ENCODE measurements at regions not wholly inside any gene's neighbourhood (a gene's known extent, or its start where the extent isn't known, plus 50 kb on each side); places are given as distances from the start of the nearest gene placed in this dataset.

DNA sequence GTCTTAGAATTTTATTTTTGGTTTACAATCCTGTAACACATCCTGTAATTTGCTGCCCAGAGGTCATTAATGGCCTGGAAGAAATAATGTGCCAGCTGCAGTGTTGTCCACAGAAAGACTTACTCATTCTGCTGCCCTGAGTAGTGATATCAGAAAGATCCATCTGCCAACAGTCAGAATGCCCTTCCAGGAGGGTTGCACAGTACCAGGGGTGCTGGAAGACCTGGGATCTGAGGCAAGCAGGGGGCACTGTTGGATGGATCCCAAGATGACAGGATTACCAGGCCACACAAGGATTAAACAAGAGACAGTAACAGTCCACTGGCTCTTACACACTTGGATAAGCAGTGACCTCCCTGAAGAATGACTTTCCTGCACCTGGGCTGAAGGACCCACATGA lies 93.8 kb upstream of the TOP3B start:
- no peaks in the 10 kb centered on the region for H3K36me3 ChIP-seq (ENCODE audit: control insufficient read depth in 2 of 2, extremely low read depth in 1 of 2, insufficient read depth in 1 of 2, low read length in 1 of 2)
- ChIA-PET POLR2A (no interaction called here), CTCF (no interaction called here)
- ATAC-seq (replicated peaks in 1 of 4) (no peak), DNase-seq (no peak)
- H3K36me3 Mint-ChIP-seq = no peaks in the 10 kb centered on the region
- H3K27ac ChIP-seq (ENCODE audit: low read length) = no peak overlapping the region
- no peaks in the 10 kb centered on the region for H3K9me3 ChIP-seq
- no peaks in the 10 kb centered on the region for H3K9me3 Mint-ChIP-seq
- H3K4me3 ChIP-seq (ENCODE audit: control insufficient read depth in 1 of 2, extremely low read depth in 1 of 2, low read length in 1 of 2) = no peak overlapping the region
- H3K27me3 Mint-ChIP-seq = peaks cover 33 to 39% of the 10 kb centered on the region in 2 donors
- peaks cover 0 to 15% of the 10 kb centered on the region in 2 experiments for H3K27me3 ChIP-seq (replicated peaks in 1 of 2; ENCODE audit: control insufficient read depth in 2 of 2, extremely low read depth in 1 of 2, insufficient read depth in 2 of 2, low read length in 1 of 2)
- no peaks in the 10 kb centered on the region for H3K4me1 Mint-ChIP-seq
- H3K4me3 Mint-ChIP-seq = no peak overlapping the region
- H3K27ac Mint-ChIP-seq = no peak overlapping the region
- H3K4me1 ChIP-seq (ENCODE audit: control insufficient read depth in 1 of 2, extremely low read depth in 1 of 2, insufficient read depth in 2 of 2, low read length in 2 of 2) = no peaks in the 10 kb centered on the region

DNA sequence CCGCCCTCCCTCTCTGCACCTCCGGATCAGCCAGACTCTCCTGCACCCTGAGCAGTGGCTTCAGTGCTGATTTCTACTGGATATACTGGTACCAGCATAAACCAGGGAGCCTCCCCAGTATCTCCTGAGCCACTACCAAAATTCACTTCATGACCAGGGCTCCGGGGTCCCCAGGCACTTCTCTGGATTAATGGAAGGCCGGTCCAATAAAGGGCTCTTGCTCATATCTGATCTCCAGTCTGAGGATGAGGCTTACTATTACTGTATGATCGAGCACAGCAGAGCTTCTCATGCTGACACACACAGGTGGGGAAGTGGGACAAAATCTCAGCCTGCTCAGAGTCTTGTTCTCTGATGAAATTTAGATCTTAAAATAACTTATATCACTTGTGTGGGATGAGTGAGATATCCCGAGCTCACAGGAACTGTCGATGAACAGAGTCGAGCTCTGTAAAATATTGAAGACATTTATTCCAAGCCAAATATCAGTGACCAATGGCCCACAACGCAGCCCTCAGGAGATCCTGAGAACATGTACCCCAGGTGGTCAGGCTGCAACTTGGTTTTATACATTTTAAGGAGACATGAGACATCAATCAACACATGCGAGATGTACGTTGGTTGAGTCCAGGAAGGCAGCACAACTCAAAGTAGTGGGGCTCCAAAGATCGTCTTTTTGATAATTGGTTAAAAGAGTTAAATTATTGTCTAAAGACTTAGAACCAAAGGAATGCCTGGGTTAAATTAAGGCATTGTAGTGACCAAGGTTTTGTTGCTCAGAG lies 93.0 kb upstream of the TOP3B start:
- Histone ChIP-seq H3K36me3 (ENCODE audit: control insufficient read depth in 2 of 2, extremely low read depth in 1 of 2, insufficient read depth in 1 of 2, low read length in 1 of 2) (no peaks in the 10 kb centered on the region), H3K4me3 (ENCODE audit: control insufficient read depth in 1 of 2, extremely low read depth in 1 of 2, low read length in 1 of 2) (no peak overlapping the region), H3K27me3 (replicated peaks in 1 of 2; ENCODE audit: control insufficient read depth in 2 of 2, extremely low read depth in 1 of 2, insufficient read depth in 2 of 2, low read length in 1 of 2) (peaks cover 0 to 15% of the 10 kb centered on the region in 2 experiments), H3K27ac (ENCODE audit: low read length) (no peak overlapping the region), H3K9me3 (no peaks in the 10 kb centered on the region), H3K4me1 (ENCODE audit: control insufficient read depth in 1 of 2, extremely low read depth in 1 of 2, insufficient read depth in 2 of 2, low read length in 2 of 2) (no peaks in the 10 kb centered on the region)
- ChIA-PET CTCF (no interaction called here), POLR2A (no interaction called here)
- Mint-ChIP-seq H3K4me1 (no peaks in the 10 kb centered on the region), H3K27ac (no peak overlapping the region), H3K9me3 (no peaks in the 10 kb centered on the region), H3K36me3 (no peaks in the 10 kb centered on the region), H3K4me3 (no peak overlapping the region), H3K27me3 (peaks cover 28 to 37% of the 10 kb centered on the region in 2 donors)
- ATAC-seq (replicated peaks in 1 of 4) = no peak
- WGBS (ENCODE audit: insufficient coverage) = 81% methylated on average over 6 of the region's 12 CpGs
- no peak for DNase-seq

DNA sequence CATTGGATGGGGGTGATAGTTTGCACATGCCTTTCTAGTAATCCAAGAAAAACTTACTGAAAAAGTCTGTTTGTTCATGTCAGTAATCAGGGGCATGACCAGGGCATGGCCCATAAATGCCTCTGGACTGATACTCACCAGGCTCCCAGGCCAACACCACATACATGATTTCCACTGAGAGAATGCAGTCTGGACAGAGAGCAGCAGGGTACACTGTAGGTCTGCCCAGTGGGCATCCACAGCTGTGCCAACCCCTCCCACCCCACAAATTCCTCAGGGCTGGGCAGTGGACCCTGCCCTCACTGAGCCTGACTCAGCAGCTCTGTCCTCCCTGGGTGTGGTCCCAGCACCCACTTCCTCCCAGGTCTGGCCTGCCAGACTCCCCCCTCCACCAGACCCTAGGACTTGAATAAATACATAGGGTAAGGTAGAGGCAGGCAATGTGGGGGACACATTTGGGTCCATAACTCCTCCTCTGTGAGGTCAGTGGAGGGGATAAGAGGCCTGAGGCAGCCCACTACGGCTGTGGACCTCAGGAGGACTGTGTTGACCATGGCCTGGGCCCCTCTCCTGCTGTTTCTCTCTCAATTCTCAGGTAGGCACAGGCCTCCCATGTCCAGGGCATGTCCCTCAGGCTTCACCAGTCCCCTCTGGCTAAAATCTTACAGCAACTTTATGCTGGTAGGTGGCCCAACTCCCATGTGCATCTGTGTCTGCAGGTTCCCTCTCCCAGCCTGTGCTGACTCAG lies 92.2 kb upstream of the TOP3B start:
- Histone ChIP-seq H3K36me3 (ENCODE audit: control insufficient read depth in 2 of 2, extremely low read depth in 1 of 2, insufficient read depth in 1 of 2, low read length in 1 of 2) (no peaks in the 10 kb centered on the region), H3K9me3 (no peaks in the 10 kb centered on the region), H3K27ac (ENCODE audit: low read length) (no peak overlapping the region), H3K4me3 (ENCODE audit: control insufficient read depth in 1 of 2, extremely low read depth in 1 of 2, low read length in 1 of 2) (no peak overlapping the region), H3K27me3 (replicated peaks in 1 of 2; ENCODE audit: control insufficient read depth in 2 of 2, extremely low read depth in 1 of 2, insufficient read depth in 2 of 2, low read length in 1 of 2) (peaks cover 0 to 12% of the 10 kb centered on the region in 2 experiments), H3K4me1 (ENCODE audit: control insufficient read depth in 1 of 2, extremely low read depth in 1 of 2, insufficient read depth in 2 of 2, low read length in 2 of 2) (no peaks in the 10 kb centered on the region)
- WGBS (ENCODE audit: insufficient coverage) = 17% methylated on average over 1 of the region's 1 CpG
- ATAC-seq (replicated peaks in 1 of 4) (no peak), DNase-seq (no peak)
- CTCF ChIA-PET = no interaction called here
- POLR2A ChIA-PET = no interaction called here
- H3K36me3 Mint-ChIP-seq = no peaks in the 10 kb centered on the region
- H3K27ac Mint-ChIP-seq = no peak overlapping the region
- no peak overlapping the region for H3K4me3 Mint-ChIP-seq
- no peaks in the 10 kb centered on the region for H3K9me3 Mint-ChIP-seq
- no peaks in the 10 kb centered on the region for H3K4me1 Mint-ChIP-seq
- peaks cover 23 to 31% of the 10 kb centered on the region in 2 donors for H3K27me3 Mint-ChIP-seq

DNA sequence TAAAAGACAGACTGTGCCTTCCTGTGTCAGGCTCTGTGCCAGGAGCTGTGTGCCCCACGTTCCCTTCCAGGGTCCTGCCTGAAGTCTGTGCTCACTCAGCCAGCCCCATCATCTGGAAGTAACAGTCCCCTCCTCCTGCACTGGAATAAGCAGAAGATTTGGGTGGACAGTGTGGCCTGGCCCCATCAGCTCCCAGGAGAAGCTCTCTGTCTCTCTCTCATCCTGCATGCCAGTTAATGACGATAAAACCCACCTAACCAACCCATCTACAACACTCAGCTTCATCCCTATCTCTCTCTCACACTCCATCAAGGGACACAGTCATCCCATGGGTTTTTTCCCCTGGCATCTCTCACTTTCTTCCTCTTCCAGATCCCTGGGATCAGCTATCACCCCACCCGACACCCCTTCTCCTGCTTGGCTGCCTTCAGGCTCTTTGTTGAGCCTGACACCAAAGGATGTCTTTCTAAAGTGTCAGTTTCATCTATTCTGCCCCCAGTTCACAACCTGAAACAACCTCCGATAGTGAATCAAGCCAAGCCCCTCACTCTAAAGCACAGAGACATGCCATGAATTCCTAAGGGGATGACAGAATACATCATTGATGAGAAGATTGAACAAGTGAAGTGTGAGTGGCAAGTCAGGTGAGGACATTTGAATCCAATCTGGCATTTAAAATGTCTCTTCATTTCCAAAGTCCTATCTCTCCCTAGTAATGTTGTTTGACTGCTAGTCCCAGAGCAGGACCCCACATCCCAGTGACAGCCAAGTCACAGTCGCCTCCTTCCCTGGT lies 91.4 kb upstream of the TOP3B start:
- ChIA-PET POLR2A (no interaction called here), CTCF (no interaction called here)
- H3K9me3 Mint-ChIP-seq = no peaks in the 10 kb centered on the region
- H3K27ac ChIP-seq (ENCODE audit: low read length) = no peak overlapping the region
- H3K4me3 Mint-ChIP-seq = no peak overlapping the region
- 77% methylated on average over 2 of the region's 5 CpGs for WGBS (ENCODE audit: insufficient coverage)
- H3K36me3 ChIP-seq (ENCODE audit: control insufficient read depth in 2 of 2, extremely low read depth in 1 of 2, insufficient read depth in 1 of 2, low read length in 1 of 2) = no peaks in the 10 kb centered on the region
- peaks cover 23 to 32% of the 10 kb centered on the region in 2 donors for H3K27me3 Mint-ChIP-seq
- H3K36me3 Mint-ChIP-seq = no peaks in the 10 kb centered on the region
- H3K27me3 ChIP-seq (replicated peaks in 1 of 2; ENCODE audit: control insufficient read depth in 2 of 2, extremely low read depth in 1 of 2, insufficient read depth in 2 of 2, low read length in 1 of 2) = peaks cover 0 to 12% of the 10 kb centered on the region in 2 experiments
- H3K4me1 ChIP-seq (ENCODE audit: control insufficient read depth in 1 of 2, extremely low read depth in 1 of 2, insufficient read depth in 2 of 2, low read length in 2 of 2) = no peaks in the 10 kb centered on the region
- no peak overlapping the region for H3K27ac Mint-ChIP-seq
- H3K4me1 Mint-ChIP-seq = no peaks in the 10 kb centered on the region
- no peak overlapping the region for H3K4me3 ChIP-seq (ENCODE audit: control insufficient read depth in 1 of 2, extremely low read depth in 1 of 2, low read length in 1 of 2)
- ATAC-seq (replicated peaks in 1 of 4) (no peak), DNase-seq (no peak)
- no peaks in the 10 kb centered on the region for H3K9me3 ChIP-seq

DNA sequence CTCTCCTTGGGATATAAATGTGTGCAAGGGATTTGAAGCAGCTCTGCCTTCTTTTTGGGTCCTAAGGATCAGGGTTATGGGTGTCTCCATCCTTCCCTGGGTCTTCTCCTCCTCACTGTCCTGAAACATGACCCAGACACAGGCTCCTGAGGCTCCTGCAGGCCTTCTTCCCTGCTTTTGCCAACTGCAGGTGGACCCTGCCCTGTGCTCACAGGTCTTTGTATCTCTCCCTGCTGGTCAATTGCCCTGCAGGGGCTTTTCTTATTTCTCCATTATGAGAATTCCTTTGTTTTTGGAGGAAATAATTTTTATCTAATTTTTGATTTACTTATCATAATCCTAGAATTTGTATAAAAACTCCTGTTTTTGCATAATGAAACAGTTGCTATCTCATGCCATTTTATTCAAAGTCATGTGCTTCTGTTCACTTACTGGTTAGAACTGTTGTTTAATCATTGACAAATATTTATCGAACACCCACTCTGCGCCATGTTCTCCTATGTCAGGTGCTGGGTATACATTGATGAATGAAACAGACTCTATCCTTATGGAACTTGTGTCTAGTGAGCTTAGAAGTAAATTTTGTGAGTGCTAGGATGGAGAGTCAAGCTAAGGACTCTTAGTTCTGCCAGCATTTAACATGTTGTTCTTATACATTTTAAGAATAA lies 89.7 kb upstream of the TOP3B start:
- Mint-ChIP-seq H3K4me1 (no peaks in the 10 kb centered on the region), H3K27ac (no peak overlapping the region), H3K27me3 (peaks cover 18 to 26% of the 10 kb centered on the region in 2 donors), H3K4me3 (no peak overlapping the region), H3K36me3 (no peaks in the 10 kb centered on the region), H3K9me3 (no peaks in the 10 kb centered on the region)
- POLR2A ChIA-PET = no interaction called here
- WGBS (ENCODE audit: insufficient coverage) = no CpG with 5 or more reads among the region's 2 CpGs
- H3K36me3 ChIP-seq (ENCODE audit: control insufficient read depth in 2 of 2, extremely low read depth in 1 of 2, insufficient read depth in 1 of 2, low read length in 1 of 2) = no peaks in the 10 kb centered on the region
- no peaks in the 10 kb centered on the region for H3K9me3 ChIP-seq
- H3K4me1 ChIP-seq (ENCODE audit: control insufficient read depth in 1 of 2, extremely low read depth in 1 of 2, insufficient read depth in 2 of 2, low read length in 2 of 2) = no peaks in the 10 kb centered on the region
- CTCF ChIA-PET = interaction anchor here in 1 of 2 donors (0.6 kb wide), 1 partner anchor 362 kb away, joined by 3 read pairs; no protein-coding TSS in a partner anchor
- peaks cover 0 to 12% of the 10 kb centered on the region in 2 experiments for H3K27me3 ChIP-seq (replicated peaks in 1 of 2; ENCODE audit: control insufficient read depth in 2 of 2, extremely low read depth in 1 of 2, insufficient read depth in 2 of 2, low read length in 1 of 2)
- H3K4me3 ChIP-seq (ENCODE audit: control insufficient read depth in 1 of 2, extremely low read depth in 1 of 2, low read length in 1 of 2) = no peak overlapping the region
- ATAC-seq (replicated peaks in 1 of 4) (no peak), DNase-seq (no peak)
- no peak overlapping the region for H3K27ac ChIP-seq (ENCODE audit: low read length)

DNA sequence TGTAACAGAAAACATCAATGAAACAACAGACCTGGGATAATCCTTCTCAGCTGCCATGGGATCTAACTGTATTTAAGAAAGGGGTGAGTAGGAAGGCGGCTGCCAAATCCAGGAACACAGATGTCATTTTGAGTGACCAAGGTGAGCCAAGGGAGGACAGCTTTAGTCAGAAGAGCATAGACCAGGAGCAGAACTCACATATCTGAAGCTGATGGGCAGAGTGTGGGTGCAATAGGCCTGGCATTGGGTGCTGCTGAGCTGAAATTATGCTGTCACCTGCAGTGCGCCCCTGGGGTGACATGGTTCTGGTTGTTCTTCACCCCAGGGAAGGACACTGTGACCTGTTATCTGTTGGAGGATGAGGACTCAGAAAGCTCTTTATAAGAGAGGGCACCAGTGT lies 88.9 kb upstream of the TOP3B start:
- no peak overlapping the region for H3K4me3 ChIP-seq (ENCODE audit: control insufficient read depth in 1 of 2, extremely low read depth in 1 of 2, low read length in 1 of 2)
- Mint-ChIP-seq H3K4me3 (no peak overlapping the region), H3K9me3 (no peaks in the 10 kb centered on the region), H3K27me3 (peaks cover 18 to 23% of the 10 kb centered on the region in 2 donors), H3K27ac (no peak overlapping the region), H3K36me3 (no peaks in the 10 kb centered on the region), H3K4me1 (no peaks in the 10 kb centered on the region)
- ChIA-PET CTCF (no interaction called here), POLR2A (no interaction called here)
- no peak for ATAC-seq (replicated peaks in 1 of 4)
- H3K9me3 ChIP-seq = no peaks in the 10 kb centered on the region
- WGBS (ENCODE audit: insufficient coverage) = 100% methylated on average over 2 of the region's 2 CpGs
- H3K36me3 ChIP-seq (ENCODE audit: control insufficient read depth in 2 of 2, extremely low read depth in 1 of 2, insufficient read depth in 1 of 2, low read length in 1 of 2) = no peaks in the 10 kb centered on the region
- H3K4me1 ChIP-seq (ENCODE audit: control insufficient read depth in 1 of 2, extremely low read depth in 1 of 2, insufficient read depth in 2 of 2, low read length in 2 of 2) = no peaks in the 10 kb centered on the region
- H3K27ac ChIP-seq (ENCODE audit: low read length) = no peak overlapping the region
- DNase-seq = no peak
- peaks cover 0 to 12% of the 10 kb centered on the region in 2 experiments for H3K27me3 ChIP-seq (replicated peaks in 1 of 2; ENCODE audit: control insufficient read depth in 2 of 2, extremely low read depth in 1 of 2, insufficient read depth in 2 of 2, low read length in 1 of 2)
